GM18909 (cell line): ENCODE measurements at regions not wholly inside any gene's neighbourhood (a gene's known extent, or its start where the extent isn't known, plus 50 kb on each side); places are given as distances from the start of the nearest gene placed in this dataset.
"Not testable (repeated sequence)": the region's sequence is repeated elsewhere in the genome, so short reads cannot be mapped to it uniquely, and the experiment has no call there.

Experiments used
- ATAC-seq: cut with Tn5 transposase; IDR thresholded peaks from one replicate; pipeline ENCODE4 v1.9.1; 2021; ENCODE audit warnings: mild to moderate bottlenecking; ENCODE audit not compliant: unreplicated experiment, poor library complexity

GRCh38 chr4:130033657-130034056 lies 937.7 kb downstream of the C4orf33 start:
- ATAC-seq = not testable (repeated sequence)

- ATAC-seq = no peak
Observed at GRCh38 chr4:130034876-130035275, 938.9 kb downstream of the C4orf33 start.

GRCh38 chr4:130035391-130035790 lies 939.4 kb downstream of the C4orf33 start:
- ATAC-seq = no peak

- not testable (repeated sequence) for ATAC-seq
Observed at GRCh38 chr4:130037866-130038265, 941.9 kb downstream of the C4orf33 start.

- not testable (repeated sequence) for ATAC-seq
Observed at GRCh38 chr4:130038540-130038939, 942.6 kb downstream of the C4orf33 start.

DNA sequence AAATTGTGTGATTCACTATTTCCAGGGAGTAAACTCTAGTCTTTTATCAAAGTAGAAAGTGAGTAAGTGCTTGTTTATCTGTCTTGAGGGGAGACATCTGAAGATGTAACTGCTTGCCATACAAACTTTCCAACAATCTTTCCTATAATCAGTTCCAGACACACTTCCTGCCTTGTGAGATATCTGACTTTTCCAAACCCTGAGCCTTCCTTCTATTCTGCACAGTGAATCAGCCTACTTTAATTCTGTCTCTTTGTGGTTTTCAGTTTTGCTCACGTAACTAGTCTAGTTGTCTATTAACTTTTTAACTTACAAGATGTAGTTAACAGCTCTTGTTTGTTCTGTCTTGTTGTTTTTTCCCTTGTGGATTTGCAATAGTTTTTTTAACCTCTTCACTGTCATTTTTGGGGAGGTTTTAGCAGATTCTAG lies 947.8 kb downstream of the C4orf33 start:
- peak; percentile 91 for ATAC-seq

- peak; percentile 46 for ATAC-seq
Observed at GRCh38 chr4:130044788-130045531, 949.0 kb downstream of the C4orf33 start.

DNA sequence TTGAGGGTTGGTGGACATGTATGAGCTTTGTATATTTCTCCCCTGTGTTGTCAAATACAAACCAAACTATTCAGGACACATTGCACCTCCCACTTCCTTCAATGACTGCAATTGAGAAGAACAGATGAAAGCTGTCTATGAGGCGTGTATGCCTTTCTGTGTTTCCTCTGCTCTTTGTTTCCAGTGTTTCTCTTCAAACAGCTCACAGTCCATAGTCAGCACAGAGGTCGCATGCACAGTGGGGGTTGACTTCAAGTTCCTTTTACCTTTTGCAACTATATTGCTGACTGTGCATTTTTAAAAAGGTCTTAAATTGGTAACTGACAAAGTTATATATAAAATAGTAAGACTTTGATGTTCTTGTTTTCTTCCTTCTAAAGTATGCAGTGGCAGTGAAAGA lies 957.8 kb downstream of the C4orf33 start:
- ATAC-seq = no peak

GRCh38 chr4:130054908-130055307 lies 959.0 kb downstream of the C4orf33 start:
- no peak for ATAC-seq

DNA sequence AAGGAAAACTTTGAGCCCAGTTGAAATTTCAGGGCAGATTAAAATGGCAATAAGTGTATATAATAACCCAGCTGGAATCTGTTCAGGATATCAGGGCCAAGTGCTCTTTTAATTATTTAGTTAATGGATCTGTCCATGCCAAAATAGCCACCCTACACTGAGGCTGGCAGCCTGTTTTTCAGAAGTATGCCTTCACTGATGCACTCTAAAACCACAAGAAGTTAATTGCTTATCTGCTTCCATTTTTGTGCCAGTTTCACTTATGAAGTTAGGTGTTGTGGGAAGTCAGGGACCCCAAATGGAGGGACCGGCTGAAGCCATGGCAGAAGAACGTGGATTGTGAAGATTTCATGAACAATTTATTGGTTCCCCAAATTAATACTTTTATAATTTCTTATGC lies 960.3 kb downstream of the C4orf33 start:
- peak; percentile 82 for ATAC-seq

- ATAC-seq = no peak
Observed at GRCh38 chr4:130064471-130064870, 968.5 kb downstream of the C4orf33 start.

GRCh38 chr4:130067419-130067818 lies 971.5 kb downstream of the C4orf33 start:
- no peak for ATAC-seq

DNA sequence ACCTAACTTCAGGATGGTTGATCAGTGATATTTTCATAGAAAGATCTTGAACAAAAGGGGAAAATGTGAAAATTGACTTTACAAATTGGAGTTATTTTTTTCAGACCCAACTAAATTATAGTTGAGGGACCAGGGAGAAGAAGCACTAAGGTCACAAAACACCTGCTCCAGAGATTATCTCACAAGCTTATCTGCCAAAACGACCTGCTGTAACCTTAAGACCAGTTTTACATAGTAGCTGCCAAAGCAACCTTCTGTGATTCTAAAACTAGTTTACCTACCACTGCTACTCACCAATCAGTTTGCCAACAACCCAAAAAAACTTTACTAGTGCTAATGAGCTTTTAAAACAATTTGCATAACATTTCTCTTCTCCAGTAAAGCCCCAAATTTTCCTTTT lies 972.1 kb downstream of the C4orf33 start:
- ATAC-seq = no peak

DNA sequence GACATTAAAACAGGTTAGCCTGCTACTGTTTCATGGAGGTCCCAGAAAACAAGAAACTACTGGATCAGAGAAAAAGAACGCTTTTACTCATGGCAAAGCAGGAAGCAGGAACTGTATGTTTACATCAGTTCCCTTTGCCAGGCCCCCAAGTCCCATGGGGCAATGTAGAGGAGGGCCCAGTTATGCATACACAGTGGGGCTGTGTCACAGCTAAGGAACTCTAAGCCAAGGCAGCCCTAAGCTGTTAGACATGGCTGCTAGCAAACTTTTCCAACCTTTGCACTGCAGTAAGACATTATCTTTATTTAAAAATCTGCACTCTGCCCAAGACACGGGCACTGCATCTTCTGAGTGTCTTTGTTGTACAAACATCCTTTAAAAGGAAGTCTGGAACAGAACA lies 975.8 kb downstream of the C4orf33 start:
- ATAC-seq = no peak

- ATAC-seq = no peak
Observed at GRCh38 chr4:130073145-130073790, 977.3 kb downstream of the C4orf33 start.

GRCh38 chr4:130074096-130074495 lies 978.1 kb downstream of the C4orf33 start:
- no peak for ATAC-seq

- no peak for ATAC-seq
Observed at GRCh38 chr4:130077275-130077674, 981.3 kb downstream of the C4orf33 start.

DNA sequence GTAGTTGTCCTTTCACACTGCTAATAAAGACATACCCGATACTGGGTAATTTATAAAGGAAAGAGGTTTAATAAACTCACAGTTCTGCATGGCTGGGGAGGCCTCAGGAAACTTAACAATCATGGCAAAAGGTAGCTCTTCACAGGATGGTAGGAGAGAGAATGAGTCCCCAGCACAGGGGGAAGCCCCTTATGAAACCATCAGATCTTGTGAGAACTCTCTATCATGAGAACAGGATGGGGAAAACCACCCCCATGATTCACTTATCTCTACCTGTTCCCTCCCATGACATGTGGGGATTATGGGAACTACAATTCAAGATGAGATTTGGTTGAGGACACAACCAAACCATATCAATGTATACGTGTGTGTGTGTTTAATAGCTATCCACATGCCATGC lies 983.1 kb downstream of the C4orf33 start:
- ATAC-seq = not testable (repeated sequence)

GRCh38 chr4:130080872-130081451 lies 985.0 kb downstream of the C4orf33 start:
- no peak for ATAC-seq

- ATAC-seq = no peak
Observed at GRCh38 chr4:130090427-130090826, 994.5 kb downstream of the C4orf33 start.

- no peak for ATAC-seq
Observed at GRCh38 chr4:130092187-130093015, 996.4 kb downstream of the C4orf33 start.
